K562 (cell line): ENCODE measurements at regions not wholly inside any gene's neighbourhood (a gene's known extent, or its start where the extent isn't known, plus 50 kb on each side); places are given as distances from the start of the nearest gene placed in this dataset.

Experiments
- ATAC-seq: fragments of 200-7000 bp; cut with Tn5 transposase; 3 replicates; pipeline ENCODE4 v1.9.1; 2020; ENCODE audit warnings: moderate library complexity
- BruUV-seq: library from RNA; stranded (reverse); fragments of 400-500 nt; replicated peaks from 2 replicates; lab custom pipeline; 2021; lab: Mats Ljungman, UMichigan
- CTCF ChIA-PET: fragments of 300-600 bp; formaldehyde crosslinking; extraction: SDS; loops from one replicate; lab custom pipeline; 2021; ENCODE audit warnings: low intra/inter-chr PET ratio; lab: Yijun Ruan, JAX
- POLR2A ChIA-PET: fragments of 300-600, 350-650 bp; sonication (Branson Sonifier 250); formaldehyde crosslinking; extraction: SDS; loops from one replicate; lab custom pipeline; 2021; ENCODE audit warnings: antibody characterized with exemption, inconsistent platforms; lab: Yijun Ruan, JAX
- DNase-seq, 4 experiments: peaks; one replicate each; pipeline versions ENCODE4 v3.0.0 to v3.0.0-alpha.2; 2011 to 2018; ENCODE audit warnings: low spot score in 3 of 4, mixed read lengths in 3 of 4; ENCODE audit errors: extremely low read depth in 1 of 4
- FAIRE-seq: peaks from 2 replicates; lab custom pipeline; 2011; peaks lifted over from hg19 to GRCh38; lab: Jason Lieb, UNC
- H2AFZ ChIP-seq: 2 replicates; pipeline ENCODE4 v1.6.0; 2011; ENCODE audit warnings: low read depth, low read length, control low read depth, inconsistent platforms
- H3K27ac ChIP-seq: fragments of 200-600 bp; 3 replicates; pipeline ENCODE4 v1.8.0; 2011; ENCODE audit warnings: low read depth, mild to moderate bottlenecking, control low read depth, inconsistent platforms, low read length, moderate library complexity, mixed read lengths; ENCODE audit errors: extremely low read depth
- H3K27me3 ChIP-seq, 2 experiments: fragments of 300-600 bp in 1 of 2; 2 replicates in 1 of 2; 3 replicates in 1 of 2; pipeline versions ENCODE4 v1.6.0 to v1.8.0; 2011; ENCODE audit warnings: inconsistent platforms in 2 of 2, low read length in 2 of 2, mild to moderate bottlenecking in 1 of 2, mixed read lengths in 1 of 2, moderate library complexity in 1 of 2; ENCODE audit not compliant: control insufficient read depth in 2 of 2, insufficient read depth in 2 of 2
- H3K36me3 ChIP-seq: fragments of 300-600 bp; 3 replicates; pipeline ENCODE4 v1.8.0; 2011; ENCODE audit warnings: mild to moderate bottlenecking, low read length, inconsistent platforms; ENCODE audit not compliant: control insufficient read depth, insufficient read depth
- H3K4me1 ChIP-seq, 2 experiments: fragments of 200-600 bp in 1 of 2; replicated peaks in 1 of 2; 2 replicates in 1 of 2; 3 replicates in 1 of 2; pipeline versions ENCODE4 v1.5.1 to v1.8.0; 2011; ENCODE audit warnings: inconsistent platforms in 2 of 2, low read length in 2 of 2, mild to moderate bottlenecking in 1 of 2, mixed read lengths in 1 of 2, moderate library complexity in 1 of 2; ENCODE audit not compliant: control insufficient read depth in 2 of 2, insufficient read depth in 2 of 2
- H3K4me2 ChIP-seq: 2 replicates; pipeline ENCODE4 v1.6.1; 2011; ENCODE audit warnings: low read length, control low read depth, inconsistent platforms, mixed read lengths; ENCODE audit not compliant: insufficient read depth
- H3K4me3 ChIP-seq: fragments of 200-600 bp; sonication (generic), shearing (Covaris generic); 2 replicates; pipeline ENCODE4 v1.5.1; 2016; ENCODE audit warnings: control low read depth, inconsistent platforms
- H3K79me2 ChIP-seq: fragments of 200-600 bp; 3 replicates; pipeline ENCODE4 v1.8.0; 2011; ENCODE audit warnings: low read length, inconsistent platforms; ENCODE audit not compliant: control insufficient read depth, insufficient read depth
- H3K9ac ChIP-seq, 2 experiments: 2 replicates each; pipeline versions ENCODE4 v1.6.0 to v1.6.1; 2011; ENCODE audit warnings: low read depth in 2 of 2, low read length in 2 of 2, control low read depth in 1 of 2, inconsistent platforms in 1 of 2, mild to moderate bottlenecking in 1 of 2, mixed read lengths in 1 of 2; ENCODE audit not compliant: insufficient read depth in 1 of 2
- H3K9me1 ChIP-seq: one replicate; pipeline ENCODE4 v1.6.0; 2011; ENCODE audit warnings: inconsistent platforms, mild to moderate bottlenecking, low read length, moderate library complexity; ENCODE audit not compliant: control insufficient read depth, insufficient read depth
- H3K9me3 ChIP-seq: replicated peaks from 2 replicates; pipeline ENCODE4 v1.5.1; 2011; ENCODE audit warnings: low read depth, low read length, inconsistent platforms; ENCODE audit not compliant: control insufficient read depth, insufficient read depth
- H4K20me1 ChIP-seq: replicated peaks from 2 replicates; pipeline ENCODE4 v1.6.1; 2011; ENCODE audit warnings: low read length, inconsistent platforms, mixed read lengths; ENCODE audit not compliant: control insufficient read depth, insufficient read depth
- CC2D1A ChIP-seq: fragments of 450-650 bp; IDR thresholded peaks from 2 replicates; pipeline ENCODE4 v1.6.1; 2017; ENCODE audit warnings: mild to moderate bottlenecking
- MEF2D ChIP-seq: conservative IDR thresholded peaks from 2 replicates; pipeline ENCODE4 v1.6.1; 2016; ENCODE audit warnings: low read depth, missing genetic modification characterization, missing compliant biosample characterization
- NR4A1 ChIP-seq, 2 experiments: fragments of 250-450 bp in 1 of 2; fragments of 450-650 bp in 1 of 2; sonication (Bioruptor Pico) in 1 of 2; IDR thresholded peaks; 2 replicates each; pipeline versions ENCODE4 v1.4.0 to v1.6.1; 2016 to 2020; ENCODE audit warnings: mild to moderate bottlenecking in 2 of 2, missing compliant biosample characterization in 1 of 2, missing genetic modification characterization in 1 of 2, moderate library complexity in 1 of 2
- PCBP2 ChIP-seq: fragments of 200-400 bp; formaldehyde crosslinking; IDR thresholded peaks from 2 replicates; pipeline ENCODE4 v1.6.1; 2018; ENCODE audit warnings: low read length, low read depth, mild to moderate bottlenecking, moderate library complexity; ENCODE audit not compliant: poor library complexity, severe bottlenecking
- PKNOX1 ChIP-seq: fragments of 450-650 bp; IDR thresholded peaks from 2 replicates; pipeline ENCODE4 v1.6.1; 2016
- POLR2B ChIP-seq: fragments of 450-650 bp; IDR thresholded peaks from 2 replicates; pipeline ENCODE4 v1.6.1; 2018; ENCODE audit warnings: low read depth; ENCODE audit not compliant: partially characterized antibody
- RBM15 ChIP-seq: fragments of 200-400 bp; formaldehyde crosslinking; IDR thresholded peaks from 2 replicates; pipeline ENCODE4 v1.6.1; 2018; ENCODE audit warnings: mild to moderate bottlenecking, low read length, moderate library complexity; ENCODE audit not compliant: insufficient read depth
- RFX5 ChIP-seq: IDR thresholded peaks from 2 replicates; pipeline ENCODE4 v1.6.1; 2011; ENCODE audit warnings: low read depth, mild to moderate bottlenecking, improper control_type of control experiment, low read length
- SIX5 ChIP-seq, 2 experiments: IDR thresholded peaks; 2 replicates each; pipeline ENCODE4 v1.6.1; 2011; ENCODE audit warnings: low read length in 2 of 2, borderline replicate concordance in 1 of 2, low read depth in 1 of 2, mild to moderate bottlenecking in 1 of 2, moderate library complexity in 1 of 2; ENCODE audit not compliant: insufficient read depth in 1 of 2
- SMARCC2 ChIP-seq: fragments of 450-650 bp; IDR thresholded peaks from 2 replicates; pipeline ENCODE4 v1.6.1; 2017; ENCODE audit warnings: antibody characterized with exemption, moderate library complexity, mild to moderate bottlenecking, low read depth
- TFE3 ChIP-seq: fragments of 450-650 bp; formaldehyde crosslinking; IDR thresholded peaks from 2 replicates; pipeline ENCODE4 v1.4.0; 2020; ENCODE audit warnings: mild to moderate bottlenecking, mixed read lengths
- ZBTB34 ChIP-seq: fragments of 250-450 bp; sonication (Bioruptor Pico); IDR thresholded peaks from 2 replicates; pipeline ENCODE4 v1.8.0; 2021; ENCODE audit warnings: mild to moderate bottlenecking, moderate library complexity
- ZC3H11A ChIP-seq: IDR thresholded peaks from 2 replicates; pipeline ENCODE4 v1.6.1; 2012; ENCODE audit warnings: low read depth, low read length, improper control_type of control experiment
- ZMIZ1 ChIP-seq, 2 experiments: fragments of 150-350 bp in 1 of 2; IDR thresholded peaks; 2 replicates each; pipeline ENCODE4 v1.6.1; 2012 to 2016; ENCODE audit warnings: low read depth in 2 of 2, low read length in 2 of 2, mild to moderate bottlenecking in 1 of 2, moderate library complexity in 1 of 2
- ZNF717 ChIP-seq: fragments of 250-450 bp; sonication (Bioruptor Pico); IDR thresholded peaks from 2 replicates; pipeline ENCODE4 v1.5.0; 2021
- WGBS: fragments of 100-300 bp; shearing (Covaris generic); methylation state at CpG from one replicate; pipeline ENCODE4 v1.1.6; 2016; ENCODE audit warnings: low coverage, mixed read lengths; ENCODE audit not compliant: insufficient coverage; ENCODE audit errors: missing lambda C conversion rate; 5-methylcytosine and 5-hydroxymethylcytosine counted together
- in situ Hi-C: fragments of 300-500 bp; cut with MboI; formaldehyde crosslinking; loops from 4 replicates; pipeline ENCODE4 v1.15.0; 2018; ENCODE audit warnings: inconsistent platforms, mixed read lengths
- intact Hi-C: fragments of 100-400 bp; cut with micrococcal nuclease; formaldehyde crosslinking; loops from 2 replicates; pipeline ENCODE4 v1.14.2; 2022

GRCh38 chr1:233834609-233835008 is 69.9 kb upstream of the SLC35F3 start:
- BruUV-seq: no TSS peak
- Histone ChIP-seq H3K27me3 (no peaks in the 10 kb centered on the region), H3K36me3 (no peaks in the 10 kb centered on the region), H3K4me2 (no peak overlapping the region), H3K79me2 (no peaks in the 10 kb centered on the region), H3K27ac (no peak overlapping the region), H4K20me1 (no peaks in the 10 kb centered on the region), H3K9ac (no peak overlapping the region), H3K4me1 (no peaks in the 10 kb centered on the region), H2AFZ (no peak overlapping the region), H3K4me3 (no peak overlapping the region), H3K9me1 (no peaks in the 10 kb centered on the region), H3K9me3 (no peaks in the 10 kb centered on the region)
- no peak for ATAC-seq
- FAIRE-seq: no peak
- no peak for DNase-seq
- ChIA-PET CTCF (no interaction called here), POLR2A (no interaction called here)
- intact Hi-C loops (no loop called here), in situ Hi-C loops (no loop called here)
- WGBS: 65% methylated on average over 2 of the region's 2 CpGs
- TF ChIP-seq TFE3 (CRISPR knock-in tag) (no peak), ZC3H11A (no peak), ZBTB34 (CRISPR knock-in tag) (no peak), PCBP2 (no peak), CC2D1A (no peak), ZMIZ1 (IDR thresholded peaks at IDR 0.05; ENCODE audit: low read depth in 2 of 2, low read length in 2 of 2) (no peak), PKNOX1 (no peak), POLR2B (no peak), RFX5 (no peak), NR4A1 (CRISPR knock-in tag; IDR thresholded peaks at IDR 0.05) (no peak), NR4A1 (tag; IDR thresholded peaks at IDR 0.05) (no peak), ZNF717 (no peak), SMARCC2 (no peak), MEF2D (no peak), SIX5 (IDR thresholded peaks at IDR 0.05; ENCODE audit: borderline replicate concordance in 1 of 2, insufficient read depth in 1 of 2, low read depth in 1 of 2, low read length in 2 of 2) (no peak), RBM15 (no peak)
